Loucy (cell line): ENCODE measurements at regions not wholly inside any gene's neighbourhood (a gene's known extent, or its start where the extent isn't known, plus 50 kb on each side); places are given as distances from the start of the nearest gene placed in this dataset.

ENCODE experiments used
- EZH2phosphoT487 ChIP-seq: fragments of 200-600 bp; IDR thresholded peaks from 2 replicates; pipeline ENCODE4 v1.6.1; 2018; ENCODE audit warnings: antibody characterized with exemption, mild to moderate bottlenecking, moderate library complexity, borderline replicate concordance
- TF ChIP-seq, protein P1 (sequence below): fragments of 200-600 bp; sonication (generic); conservative IDR thresholded peaks from 2 replicates; pipeline ENCODE4 v1.5.1; 2014; ENCODE audit warnings: mild to moderate bottlenecking, antibody characterized with exemption, low read length

GRCh38 chr1:114253900-114254299, 100.2 kb upstream of the SYT6 start:
- TF ChIP-seq, protein P1, sequence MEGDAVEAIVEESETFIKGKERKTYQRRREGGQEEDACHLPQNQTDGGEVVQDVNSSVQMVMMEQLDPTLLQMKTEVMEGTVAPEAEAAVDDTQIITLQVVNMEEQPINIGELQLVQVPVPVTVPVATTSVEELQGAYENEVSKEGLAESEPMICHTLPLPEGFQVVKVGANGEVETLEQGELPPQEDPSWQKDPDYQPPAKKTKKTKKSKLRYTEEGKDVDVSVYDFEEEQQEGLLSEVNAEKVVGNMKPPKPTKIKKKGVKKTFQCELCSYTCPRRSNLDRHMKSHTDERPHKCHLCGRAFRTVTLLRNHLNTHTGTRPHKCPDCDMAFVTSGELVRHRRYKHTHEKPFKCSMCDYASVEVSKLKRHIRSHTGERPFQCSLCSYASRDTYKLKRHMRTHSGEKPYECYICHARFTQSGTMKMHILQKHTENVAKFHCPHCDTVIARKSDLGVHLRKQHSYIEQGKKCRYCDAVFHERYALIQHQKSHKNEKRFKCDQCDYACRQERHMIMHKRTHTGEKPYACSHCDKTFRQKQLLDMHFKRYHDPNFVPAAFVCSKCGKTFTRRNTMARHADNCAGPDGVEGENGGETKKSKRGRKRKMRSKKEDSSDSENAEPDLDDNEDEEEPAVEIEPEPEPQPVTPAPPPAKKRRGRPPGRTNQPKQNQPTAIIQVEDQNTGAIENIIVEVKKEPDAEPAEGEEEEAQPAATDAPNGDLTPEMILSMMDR, result no peak
- no peak for TF ChIP-seq EZH2phosphoT487
